GM20000 (cell line): ENCODE measurements at regions not wholly inside any gene's neighbourhood (a gene's known extent, or its start where the extent isn't known, plus 50 kb on each side); places are given as distances from the start of the nearest gene placed in this dataset.

Experiments used
- DNase-seq: peaks from one replicate; pipeline ENCODE4 v3.0.0; 2012; ENCODE audit warnings: low spot score
- CTCF ChIP-seq: IDR thresholded peaks from 2 replicates; pipeline ENCODE4 v1.5.1; 2012; ENCODE audit warnings: mild to moderate bottlenecking, control low read depth; ENCODE audit errors: extremely low read depth, missing control alignments

- DNase-seq: no peak
- TF ChIP-seq CTCF: no peak
Measured at GRCh38 chr10:3471472-3471871, 298.9 kb upstream of the PITRM1 start.

GRCh38 chr10:3470191-3470590 is 297.6 kb upstream of the PITRM1 start:
- DNase-seq: no peak
- no peak for TF ChIP-seq CTCF

GRCh38 chr10:3469639-3470020 is 297.0 kb upstream of the PITRM1 start:
- no peak for TF ChIP-seq CTCF
- DNase-seq: no peak

- TF ChIP-seq CTCF: no peak
- DNase-seq: no peak
Measured at GRCh38 chr10:3468919-3469638, 296.5 kb upstream of the PITRM1 start.

- TF ChIP-seq CTCF: no peak
- no peak for DNase-seq
Measured at GRCh38 chr10:3467052-3467951, 294.7 kb upstream of the PITRM1 start.

GRCh38 chr10:3465406-3465891 is 292.9 kb upstream of the PITRM1 start:
- DNase-seq: no peak

More at GRCh38 chr10:3465406-3465891, 292.9 kb upstream of the PITRM1 start:
- no peak for TF ChIP-seq CTCF
